HG03045 (cell line): ENCODE measurements at regions not wholly inside any gene's neighbourhood (a gene's known extent, or its start where the extent isn't known, plus 50 kb on each side); places are given as distances from the start of the nearest gene placed in this dataset.
"Not testable (repeated sequence)": the region's sequence is repeated elsewhere in the genome, so short reads cannot be mapped to it uniquely, and the experiment has no call there.

Experiments used
- ATAC-seq: cut with Tn5 transposase; IDR thresholded peaks from one replicate; pipeline ENCODE4 v1.9.1; 2021; ENCODE audit warnings: mild to moderate bottlenecking, moderate library complexity; ENCODE audit not compliant: unreplicated experiment

DNA sequence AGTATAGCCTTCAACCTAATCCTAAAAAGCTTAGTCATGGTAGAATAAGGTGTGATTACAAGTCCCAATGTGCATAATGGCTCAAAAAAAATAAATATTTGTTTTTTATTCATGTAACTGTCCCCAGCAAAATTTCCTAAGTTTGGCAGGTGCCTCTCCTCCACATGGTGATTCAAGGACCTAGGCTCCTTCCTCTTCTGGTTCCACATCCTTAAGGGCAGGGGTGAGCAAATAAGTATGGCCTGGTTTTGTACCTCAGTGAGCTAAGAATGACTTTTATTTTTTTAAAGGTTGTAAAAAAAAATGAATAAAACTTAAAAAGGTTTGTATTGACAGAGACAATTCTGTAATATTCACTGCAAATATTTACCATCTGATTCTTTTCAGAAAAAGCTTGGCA, 343.5 kb upstream of the UBE2E2 start:
- no peak for ATAC-seq

DNA sequence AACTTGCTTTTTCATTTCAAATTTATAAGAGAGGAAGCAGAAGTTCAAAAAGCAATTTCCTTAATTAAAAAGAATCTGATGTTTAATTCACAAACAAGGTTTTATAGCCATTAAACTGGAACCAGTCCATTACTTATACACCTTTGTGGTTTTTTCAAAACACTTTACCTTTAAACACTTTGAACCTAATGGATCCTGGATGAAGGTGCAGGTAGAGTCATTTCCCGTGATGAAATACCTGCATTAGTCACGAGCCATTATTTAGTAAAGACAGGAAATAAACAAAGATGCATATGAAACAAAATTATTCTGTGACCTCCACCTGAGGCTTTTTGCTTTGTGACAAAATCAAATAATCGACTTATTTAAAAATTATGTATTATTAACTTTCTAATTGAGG, 341.7 kb upstream of the UBE2E2 start:
- ATAC-seq = no peak

DNA sequence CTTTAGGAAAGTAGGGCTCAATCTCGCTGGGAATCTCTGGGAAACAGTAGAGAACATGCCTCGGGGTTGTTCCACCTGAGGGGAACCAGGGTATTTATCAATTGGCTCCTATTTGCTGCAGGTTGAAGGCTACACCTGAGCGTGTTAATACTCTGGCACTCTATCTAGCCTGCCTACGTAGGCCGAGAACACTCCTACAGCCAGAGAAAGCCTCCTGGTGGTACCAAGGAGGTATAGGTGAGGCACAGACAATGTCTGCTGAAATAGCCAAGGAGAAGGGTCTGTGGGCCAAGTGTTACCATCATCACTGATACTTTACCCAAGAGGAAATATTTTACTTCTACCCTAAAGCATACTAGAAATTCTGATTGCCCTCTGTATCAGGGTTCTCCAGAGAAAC, 341.0 kb upstream of the UBE2E2 start:
- no peak for ATAC-seq

DNA sequence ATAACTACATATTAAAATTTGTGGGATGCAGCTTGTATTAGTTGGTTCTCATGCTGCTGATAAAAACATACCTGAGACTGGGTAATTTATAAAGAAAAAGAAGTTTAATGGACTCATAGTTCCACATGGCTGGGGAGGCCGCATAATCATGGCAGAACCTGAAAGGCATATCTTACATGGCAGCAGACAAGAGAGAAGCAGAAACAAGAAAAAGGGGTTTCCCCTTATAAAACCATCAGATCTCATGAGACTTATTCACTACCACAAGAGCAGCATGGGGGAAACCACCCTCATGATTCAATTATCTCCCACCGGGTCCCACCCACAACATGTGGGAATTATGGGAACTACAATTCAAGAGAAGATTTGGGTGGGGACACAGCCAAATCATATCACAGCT, 320.3 kb upstream of the UBE2E2 start:
- not testable (repeated sequence) for ATAC-seq

DNA sequence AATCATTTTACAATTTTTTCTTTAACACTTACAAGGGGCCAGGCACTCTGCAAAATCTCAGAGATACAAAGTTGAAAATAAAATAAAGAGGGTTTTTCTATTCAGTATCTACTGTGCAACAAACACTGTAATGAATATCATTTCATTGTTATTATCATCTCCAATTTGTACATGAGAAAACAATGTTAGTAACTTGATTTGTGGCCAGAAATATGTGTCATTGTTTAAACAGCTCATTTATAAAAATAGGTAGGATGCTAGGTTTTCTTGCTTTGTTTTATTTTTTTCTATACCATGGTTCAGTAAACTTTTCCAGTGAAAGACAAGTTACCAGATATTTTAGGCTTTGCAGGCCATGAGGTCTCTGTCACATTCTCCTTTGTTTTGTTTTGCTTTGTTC, 318.1 kb upstream of the UBE2E2 start:
- ATAC-seq = no peak

DNA sequence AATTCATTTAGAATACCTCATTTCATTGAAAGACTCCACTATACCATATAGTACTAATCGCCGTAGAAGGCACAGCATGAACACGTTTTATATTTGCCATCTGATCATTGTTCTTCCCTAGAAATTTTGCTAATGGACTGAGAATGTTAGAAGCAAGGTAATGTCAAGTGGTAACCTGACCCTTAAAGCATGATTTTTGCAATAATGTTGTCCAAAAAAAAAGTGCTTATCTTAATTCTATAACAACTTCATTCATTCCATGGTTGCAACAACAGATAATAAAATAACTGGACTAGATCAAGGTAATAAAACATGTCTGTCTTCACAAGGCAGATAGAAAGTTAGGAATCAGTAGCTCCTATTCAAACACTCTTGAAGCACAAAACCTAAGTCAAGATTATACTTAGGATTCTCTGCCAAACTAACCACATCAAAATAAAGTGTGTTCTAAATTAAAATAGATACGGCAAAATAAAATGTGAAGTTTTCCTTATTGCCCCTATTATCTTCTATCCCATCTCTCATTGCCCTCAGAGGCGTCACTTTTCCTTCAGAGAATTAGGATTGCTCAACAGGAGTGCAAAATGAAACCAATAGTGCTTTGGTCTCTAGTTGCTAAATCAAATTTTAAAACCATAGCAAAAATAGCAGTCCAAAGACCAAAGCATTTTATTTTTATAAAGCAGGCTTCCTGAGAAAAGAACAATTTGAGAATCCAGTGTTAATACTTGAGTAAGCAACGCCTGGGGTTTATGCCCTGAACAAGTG, 317.4 kb upstream of the UBE2E2 start:
- no peak for ATAC-seq

DNA sequence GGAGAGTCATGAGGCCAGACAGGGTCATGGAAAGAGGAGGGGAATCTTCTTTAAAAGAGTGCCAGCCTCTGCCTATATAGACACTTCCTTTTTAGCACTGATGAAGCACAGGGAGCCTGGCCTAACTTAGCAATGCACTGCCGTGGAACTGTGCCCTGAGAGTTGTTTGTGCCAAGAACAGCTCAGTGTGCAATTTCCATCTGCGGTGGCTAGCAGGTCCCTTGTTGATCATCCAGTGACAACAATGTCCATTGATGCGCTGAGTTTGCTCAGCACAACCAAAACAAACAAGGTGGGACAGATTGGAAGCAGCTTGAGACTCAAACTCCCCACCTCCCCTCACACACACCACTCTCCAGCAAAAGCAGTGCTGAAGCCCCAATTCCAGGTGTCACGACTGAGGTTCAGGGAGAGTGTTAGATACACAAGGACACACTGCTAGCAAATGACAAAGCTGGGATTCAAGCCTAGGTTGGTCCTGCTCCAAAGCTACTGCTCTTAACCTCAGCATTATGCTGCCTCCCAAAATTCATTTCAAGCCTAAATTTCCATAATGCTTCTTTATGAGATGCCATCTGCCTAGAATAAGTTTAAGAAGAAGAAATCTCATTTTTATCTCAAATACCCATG, 316.6 kb upstream of the UBE2E2 start:
- ATAC-seq = no peak

DNA sequence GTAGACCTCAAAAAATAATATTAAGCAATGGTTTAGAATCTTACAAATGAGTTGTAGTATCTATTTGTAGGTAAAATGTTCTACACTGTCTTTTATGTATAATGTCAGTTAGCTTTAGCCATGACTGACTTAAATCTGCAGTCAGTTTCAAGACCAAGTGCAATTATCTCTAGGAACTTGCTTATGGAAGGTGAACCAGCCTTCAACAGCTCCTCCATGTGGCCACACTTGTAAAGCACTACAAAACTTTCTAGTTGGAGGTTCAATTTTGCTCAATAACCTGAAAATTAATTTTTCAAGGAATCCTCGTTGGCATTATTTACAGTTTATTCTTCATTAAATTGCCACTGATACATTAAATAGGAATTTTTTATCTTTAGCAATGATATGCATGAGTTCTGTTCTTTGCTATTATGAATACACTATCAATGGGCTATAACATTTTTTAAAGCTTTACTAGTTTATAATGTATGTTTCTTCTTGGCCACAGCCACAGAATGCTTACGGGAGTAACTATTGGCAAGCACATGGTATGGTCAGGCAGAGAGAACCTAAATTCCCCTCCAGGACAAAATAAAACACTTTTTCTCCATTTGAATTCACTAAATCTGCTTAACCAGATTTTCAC, 315.3 kb upstream of the UBE2E2 start:
- no peak for ATAC-seq

DNA sequence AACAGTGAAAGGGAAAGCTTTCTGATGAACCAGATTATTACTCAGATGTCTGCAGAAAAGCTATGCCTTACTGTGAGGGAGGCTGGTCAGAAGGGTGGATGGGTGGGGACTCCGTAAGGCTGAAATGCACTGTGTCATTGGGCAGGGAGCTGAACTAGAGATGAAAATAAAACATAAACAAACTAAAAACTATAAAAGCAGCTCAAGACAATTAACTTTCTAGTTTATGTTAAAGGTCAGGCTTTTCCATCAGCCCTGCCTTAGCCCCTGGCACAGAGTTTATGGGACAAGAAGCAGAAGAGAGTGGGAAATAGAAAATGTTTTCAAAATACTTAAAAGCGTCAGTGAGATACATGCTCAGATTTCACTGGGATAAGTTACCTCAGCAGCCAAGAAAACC, 310.0 kb upstream of the UBE2E2 start:
- ATAC-seq = no peak

DNA sequence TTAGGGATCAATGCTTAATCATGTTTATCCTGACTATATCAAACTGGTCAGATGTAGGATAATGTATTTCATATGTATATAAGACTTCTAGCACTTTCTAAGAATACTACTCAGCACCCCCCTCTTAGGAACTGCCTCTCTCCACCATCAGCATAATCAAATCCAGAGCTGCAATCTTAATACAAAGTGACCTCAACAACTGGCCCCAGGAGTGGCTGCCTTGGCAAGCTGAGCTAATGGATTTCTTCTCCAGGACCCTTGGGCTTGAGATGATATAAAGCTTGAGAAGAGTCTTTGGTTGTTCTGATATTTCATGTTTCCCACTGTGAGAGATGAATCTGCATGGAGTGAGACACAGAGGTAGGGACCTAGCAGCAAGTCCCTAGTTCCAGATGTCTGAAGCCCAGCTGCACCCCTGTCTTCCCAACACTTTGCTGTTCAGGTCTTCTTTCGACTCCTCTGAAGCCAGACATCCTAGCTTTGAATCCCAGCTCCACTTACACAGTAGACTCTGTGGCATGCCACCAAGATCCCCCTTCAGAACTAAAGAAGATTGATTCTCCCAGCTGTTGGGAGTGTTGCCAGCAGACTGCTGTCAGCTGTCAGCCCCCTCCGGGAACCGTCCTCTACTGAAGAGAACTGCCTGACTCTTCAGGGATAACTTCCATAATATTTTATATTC, 309.3 kb upstream of the UBE2E2 start:
- ATAC-seq = no peak

DNA sequence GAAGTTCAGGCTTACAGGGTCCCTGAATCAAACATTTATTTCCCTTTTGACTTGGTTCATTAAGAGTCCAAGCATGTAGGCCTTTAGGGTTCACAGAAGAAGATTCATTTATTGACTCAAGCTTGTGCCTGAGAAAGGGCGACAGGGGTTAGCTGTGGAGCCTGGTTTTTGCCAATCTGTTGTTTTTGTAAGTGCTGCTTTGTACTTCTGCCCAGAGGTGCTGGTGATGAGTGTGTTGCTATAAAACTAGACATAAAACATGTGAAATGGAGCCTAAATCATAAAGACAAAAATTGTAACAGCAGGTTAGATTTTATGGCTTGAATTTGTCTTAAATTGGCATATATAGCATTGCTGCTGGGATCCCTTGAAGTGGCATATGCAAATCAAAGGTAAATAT, 308.3 kb upstream of the UBE2E2 start:
- no peak for ATAC-seq

DNA sequence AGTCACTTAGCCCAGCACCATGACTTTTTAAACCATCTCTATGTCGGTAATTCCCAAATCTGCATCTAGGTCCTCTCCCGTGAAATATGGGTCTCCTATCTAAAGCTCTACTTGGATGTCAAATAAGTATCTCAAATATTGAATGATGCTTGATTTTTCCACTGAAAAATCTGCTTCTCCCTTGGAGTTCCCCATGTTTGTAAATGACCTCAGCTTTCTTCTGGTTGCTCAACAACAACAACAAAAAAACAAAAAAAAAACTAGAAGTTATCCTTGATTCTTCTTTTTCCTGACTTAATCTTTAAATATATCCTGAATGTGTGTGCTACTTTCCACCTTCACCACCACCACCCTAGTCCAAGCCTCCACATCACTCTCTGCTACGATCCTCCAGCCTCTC, 307.5 kb upstream of the UBE2E2 start:
- ATAC-seq = no peak

DNA sequence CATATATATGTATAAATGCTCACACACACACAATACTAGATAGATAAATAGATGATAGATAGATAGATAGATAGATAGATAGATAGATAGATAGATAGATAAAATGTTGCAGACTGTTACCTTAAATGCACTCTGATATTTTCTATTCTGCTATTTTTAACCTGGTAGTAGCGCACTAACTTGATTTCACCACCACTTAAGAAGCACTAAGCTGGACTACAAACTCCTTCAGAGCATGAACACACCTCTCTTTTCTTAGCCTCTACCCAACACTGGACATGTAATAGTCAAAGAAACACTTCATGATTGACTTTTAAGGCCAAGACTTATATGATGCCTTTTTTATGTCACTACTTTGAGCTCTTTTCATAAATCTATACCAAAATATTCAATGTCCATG, 304.6 kb upstream of the UBE2E2 start:
- ATAC-seq = no peak

DNA sequence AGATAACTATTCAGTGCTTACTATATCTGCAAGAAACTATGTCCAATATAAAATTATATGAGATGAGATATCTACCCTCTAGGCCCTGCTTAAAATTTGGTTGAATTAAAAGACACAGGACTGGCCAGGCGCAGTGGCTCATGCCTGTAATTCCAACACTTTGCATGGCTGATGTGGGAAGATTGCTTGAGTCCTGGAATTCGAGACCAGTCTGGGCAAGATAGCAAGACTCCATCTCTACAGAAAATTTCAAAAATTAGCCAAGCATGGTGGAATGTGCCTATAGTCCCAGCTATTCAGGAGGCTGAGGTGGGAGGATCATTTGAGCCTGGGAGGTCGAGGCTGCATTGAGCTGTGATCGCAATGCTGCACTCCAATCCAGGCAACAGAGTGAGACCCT, 303.7 kb upstream of the UBE2E2 start:
- no peak for ATAC-seq

DNA sequence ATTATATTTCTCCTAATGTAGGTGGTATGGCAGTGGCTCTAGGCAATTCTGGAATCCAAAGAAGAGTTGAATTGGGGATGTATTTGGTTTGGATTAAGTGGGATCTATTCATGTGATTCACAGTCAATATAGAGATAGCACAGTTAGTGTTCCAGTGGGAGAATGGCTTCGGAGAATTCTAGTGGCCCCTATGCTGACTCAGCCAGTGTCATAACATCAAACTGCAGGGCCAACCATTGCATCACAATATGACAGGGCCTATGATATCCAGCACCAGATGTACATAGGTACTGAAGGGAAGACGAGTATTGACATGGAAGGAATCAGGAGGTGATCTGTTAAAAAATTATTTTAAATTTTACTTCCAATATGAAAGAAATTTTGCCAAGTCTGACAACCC, 302.8 kb upstream of the UBE2E2 start:
- ATAC-seq = no peak

DNA sequence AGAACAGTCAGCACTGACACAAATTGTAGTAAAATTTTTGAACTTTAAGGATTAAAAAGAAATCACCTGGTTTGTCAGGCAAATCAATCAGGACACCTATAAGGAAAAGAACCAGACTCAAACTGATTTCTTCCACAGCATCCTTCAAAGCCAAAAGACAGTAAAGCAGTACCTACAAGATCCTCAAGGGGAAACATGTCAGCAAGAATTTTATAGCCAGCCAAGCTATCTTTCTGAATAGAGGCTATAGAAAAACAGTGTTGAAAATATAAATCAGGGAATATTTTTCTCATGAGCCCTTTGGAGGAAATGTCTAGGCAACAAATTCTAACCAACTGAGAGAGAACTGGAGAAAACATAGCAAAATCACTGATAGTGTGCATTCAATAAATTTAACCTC, 301.4 kb upstream of the UBE2E2 start:
- ATAC-seq = no peak

DNA sequence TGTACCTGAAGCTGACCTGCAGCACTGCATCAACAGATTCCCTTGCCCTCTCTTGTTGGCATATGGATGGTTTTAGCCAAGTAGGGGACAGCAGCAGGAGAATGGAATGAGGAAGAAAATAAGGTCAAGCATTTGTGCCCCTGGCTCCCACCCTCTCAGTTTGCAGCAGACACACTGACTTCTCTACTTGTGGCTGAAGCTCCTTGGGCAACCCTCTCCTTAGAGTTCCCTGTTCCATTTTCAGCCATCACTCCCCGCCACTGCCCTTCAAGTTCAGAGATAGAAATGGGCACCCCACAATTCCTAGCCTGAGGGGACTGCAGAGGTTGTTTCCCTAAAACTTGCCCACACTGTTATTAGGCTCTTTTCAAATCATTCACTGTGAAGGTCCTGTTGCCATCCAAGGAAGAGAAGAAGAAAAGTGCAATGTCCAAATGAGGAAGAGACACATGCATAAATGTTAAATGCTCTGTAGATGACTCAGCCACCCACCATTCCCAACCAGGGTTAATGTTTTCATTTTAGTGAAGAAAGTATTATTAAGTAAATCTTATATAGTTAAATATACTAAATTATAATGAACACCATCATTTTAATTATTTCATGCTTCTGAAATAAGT, 295.9 kb upstream of the UBE2E2 start:
- ATAC-seq = no peak

DNA sequence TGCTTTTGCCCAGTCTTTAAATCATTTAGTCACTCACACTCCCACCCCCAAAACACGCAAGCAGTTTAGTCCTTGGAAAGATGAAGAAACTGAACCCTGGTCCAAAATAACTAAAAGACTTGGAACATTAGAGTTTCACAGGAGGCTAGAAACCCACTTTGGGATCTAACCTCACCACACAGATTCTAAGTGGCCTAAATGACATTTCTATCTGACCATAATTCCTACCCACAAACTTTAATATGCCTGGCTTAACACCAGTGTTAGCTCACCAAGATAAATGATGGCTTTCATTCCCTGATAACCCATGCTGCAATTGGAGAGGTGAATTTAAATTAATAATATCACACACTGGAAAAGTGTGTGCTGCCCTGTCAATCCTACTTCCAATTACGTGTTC, 295.3 kb upstream of the UBE2E2 start:
- no peak for ATAC-seq

DNA sequence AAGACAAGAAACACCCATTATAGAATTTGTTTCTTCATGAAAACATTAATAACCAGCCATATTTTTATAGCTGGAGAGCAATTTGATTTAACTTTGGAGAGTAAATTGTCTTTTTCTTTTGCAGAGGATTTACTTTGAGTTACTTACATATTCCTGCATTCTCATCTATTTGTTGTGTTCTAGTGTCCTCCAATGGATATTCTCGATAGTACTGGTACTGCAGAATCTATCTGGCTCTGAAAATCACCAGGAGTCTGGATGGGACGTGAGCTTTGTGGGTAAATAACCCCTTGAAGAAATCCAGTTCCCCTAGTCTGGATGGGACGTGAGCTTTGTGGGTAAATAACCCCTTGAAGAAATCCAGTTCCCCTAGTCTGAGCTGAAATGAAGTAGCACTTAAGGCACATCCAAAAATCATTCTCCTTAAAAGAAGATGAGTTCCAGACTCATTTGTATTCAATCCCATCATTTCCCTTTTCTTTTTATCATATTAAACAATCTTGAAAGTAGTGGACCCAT, 294.1 kb upstream of the UBE2E2 start:
- no peak for ATAC-seq

DNA sequence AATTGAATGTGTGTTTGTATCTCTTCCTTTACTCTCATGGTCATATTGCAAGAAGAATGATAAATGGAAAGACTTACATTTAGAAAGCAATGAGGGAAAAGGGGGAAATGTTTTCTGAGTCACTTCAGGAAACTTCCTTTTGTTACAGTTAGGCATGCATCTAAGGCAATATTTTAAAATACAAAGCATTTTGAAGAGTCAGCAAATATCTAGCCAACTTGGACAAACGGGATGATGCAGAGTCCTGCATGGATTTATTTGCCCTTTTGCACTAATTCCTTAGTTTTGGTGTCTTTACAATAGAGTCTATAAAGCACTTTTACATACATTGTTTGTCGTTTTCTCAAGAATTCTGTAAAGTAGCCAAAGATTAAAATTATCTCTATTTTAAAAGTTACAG, 286.2 kb upstream of the UBE2E2 start:
- ATAC-seq = no peak

DNA sequence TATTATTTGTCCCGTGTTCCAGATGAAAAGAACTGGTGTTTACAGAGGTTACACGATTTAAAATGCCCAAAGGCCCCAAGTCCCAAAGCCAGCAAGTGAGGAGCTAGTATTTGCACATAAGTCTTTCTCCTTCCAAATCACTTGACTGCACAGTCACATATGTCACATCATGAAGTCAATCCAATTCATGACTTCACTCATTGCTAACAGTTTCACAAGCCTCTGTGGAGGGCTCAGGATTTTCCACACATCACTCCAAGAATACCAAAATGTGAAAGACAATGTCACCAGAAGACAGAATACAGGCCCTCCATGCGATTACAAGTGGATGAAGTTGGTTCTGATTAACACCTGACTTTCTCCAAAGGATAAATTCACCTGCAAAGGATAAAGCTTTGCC, 283.1 kb upstream of the UBE2E2 start:
- ATAC-seq = no peak
